HEK293 (cell line): ENCODE measurements at regions not wholly inside any gene's neighbourhood (a gene's known extent, or its start where the extent isn't known, plus 50 kb on each side); places are given as distances from the start of the nearest gene placed in this dataset.

Experiments used
- GFI1B ChIP-seq: fragments of 450-650 bp; formaldehyde crosslinking; IDR thresholded peaks from 2 replicates; pipeline ENCODE4 v1.5.1; 2016; ENCODE audit warnings: missing biosample characterization, missing genetic modification characterization
- PRDM2 ChIP-seq: fragments of 450-650 bp; formaldehyde crosslinking; IDR thresholded peaks from 2 replicates; pipeline ENCODE4 v1.5.1; 2016; ENCODE audit warnings: missing biosample characterization, missing genetic modification characterization, borderline replicate concordance
- SALL2 ChIP-seq: fragments of 450-650 bp; formaldehyde crosslinking; IDR thresholded peaks from 2 replicates; pipeline ENCODE4 v1.5.0; 2017; ENCODE audit warnings: missing biosample characterization, mild to moderate bottlenecking, missing genetic modification characterization, borderline replicate concordance
- SP3 ChIP-seq: fragments of 450-650 bp; formaldehyde crosslinking; IDR thresholded peaks from 2 replicates; pipeline ENCODE4 v1.5.1; 2016; ENCODE audit warnings: missing biosample characterization, missing genetic modification characterization
- ZNF10 ChIP-seq: fragments of 450-650 bp; formaldehyde crosslinking; IDR thresholded peaks from 2 replicates; pipeline ENCODE4 v1.5.1; 2017; ENCODE audit warnings: missing biosample characterization, missing genetic modification characterization
- ZNF175 ChIP-seq: fragments of 450-650 bp; formaldehyde crosslinking; IDR thresholded peaks from 2 replicates; pipeline ENCODE4 v1.5.1; 2016; ENCODE audit warnings: missing biosample characterization, missing genetic modification characterization
- ZNF202 ChIP-seq: fragments of 450-650 bp; formaldehyde crosslinking; IDR thresholded peaks from 2 replicates; pipeline ENCODE4 v1.5.1; 2016; ENCODE audit warnings: missing biosample characterization, missing genetic modification characterization, borderline replicate concordance
- ZNF274 ChIP-seq, 2 experiments: fragments of 200-500 bp in 1 of 2; fragments of 450-650 bp in 1 of 2; sonication (Bioruptor generic) in 1 of 2; formaldehyde crosslinking in 1 of 2; IDR thresholded peaks; 2 replicates each; pipeline versions ENCODE4 v1.5.1 to v1.6.1; 2014 to 2016; ENCODE audit warnings: borderline replicate concordance in 1 of 2, inconsistent platforms in 1 of 2, low read length in 1 of 2, missing biosample characterization in 1 of 2, missing genetic modification characterization in 1 of 2
- ZNF529 ChIP-seq: fragments of 450-650 bp; formaldehyde crosslinking; IDR thresholded peaks from 2 replicates; pipeline ENCODE4 v1.5.1; 2017; ENCODE audit warnings: missing genetic modification characterization, missing biosample characterization; ENCODE audit not compliant: insufficient replicate concordance
- ZNF623 ChIP-seq: fragments of 450-650 bp; formaldehyde crosslinking; IDR thresholded peaks from 2 replicates; pipeline ENCODE4 v1.5.1; 2016; ENCODE audit warnings: missing biosample characterization, missing genetic modification characterization
- ZNF76 ChIP-seq: fragments of 450-650 bp; formaldehyde crosslinking; IDR thresholded peaks from 2 replicates; pipeline ENCODE4; 2016; ENCODE audit warnings: low read depth, missing biosample characterization, missing genetic modification characterization, borderline replicate concordance
- ZNF843 ChIP-seq: fragments of 450-650 bp; formaldehyde crosslinking; IDR thresholded peaks from 2 replicates; pipeline ENCODE4 v1.5.1; 2016; ENCODE audit warnings: missing biosample characterization, missing genetic modification characterization
- TF ChIP-seq, protein P1 (sequence below): fragments of 450-650 bp; formaldehyde crosslinking; IDR thresholded peaks from 2 replicates; pipeline ENCODE4 v1.5.1; 2016; ENCODE audit warnings: missing biosample characterization, missing genetic modification characterization
- TF ChIP-seq, protein P2 (sequence below): fragments of 450-650 bp; formaldehyde crosslinking; IDR thresholded peaks from 2 replicates; pipeline ENCODE4 v1.5.1; 2016; ENCODE audit warnings: missing biosample characterization, missing genetic modification characterization

DNA sequence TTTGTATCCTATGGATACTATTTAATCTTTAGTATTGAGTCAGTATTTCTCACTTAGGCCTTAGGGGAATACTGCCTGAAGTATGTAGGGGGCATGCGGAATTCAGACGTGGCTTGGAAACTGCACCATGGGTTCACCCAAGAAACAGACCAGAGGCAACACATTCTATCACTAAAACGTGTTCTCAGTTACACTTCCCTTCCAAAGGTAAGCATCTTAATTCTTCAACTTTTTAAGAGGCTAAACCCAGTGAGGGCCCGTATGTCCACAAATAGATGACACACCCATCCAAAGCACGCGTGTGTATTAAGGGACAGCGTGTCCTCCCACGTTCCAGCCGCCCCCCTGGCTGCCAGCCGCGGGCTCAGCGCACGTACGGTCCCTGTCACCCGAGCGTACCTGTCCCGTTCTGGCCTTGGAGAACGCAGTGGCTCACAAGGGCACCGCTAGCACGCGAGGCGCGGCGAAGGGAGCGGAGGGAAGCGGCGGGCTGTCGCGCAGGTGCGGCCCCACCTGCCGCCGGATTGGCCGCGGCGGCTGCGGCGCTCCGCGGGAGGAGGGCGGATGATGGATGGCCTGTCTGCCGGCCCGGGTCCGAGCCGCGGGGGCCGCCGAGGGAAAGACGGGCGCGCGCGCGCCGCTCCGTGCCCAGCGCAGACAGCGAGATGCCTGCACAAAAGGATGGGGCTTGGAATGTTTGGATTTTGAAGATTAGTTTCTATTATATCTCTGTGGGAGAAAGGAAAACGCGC lies 1003.9 kb upstream of the NR2F2 start:
- TF ChIP-seq ZNF529: no peak
- TF ChIP-seq, protein P1, sequence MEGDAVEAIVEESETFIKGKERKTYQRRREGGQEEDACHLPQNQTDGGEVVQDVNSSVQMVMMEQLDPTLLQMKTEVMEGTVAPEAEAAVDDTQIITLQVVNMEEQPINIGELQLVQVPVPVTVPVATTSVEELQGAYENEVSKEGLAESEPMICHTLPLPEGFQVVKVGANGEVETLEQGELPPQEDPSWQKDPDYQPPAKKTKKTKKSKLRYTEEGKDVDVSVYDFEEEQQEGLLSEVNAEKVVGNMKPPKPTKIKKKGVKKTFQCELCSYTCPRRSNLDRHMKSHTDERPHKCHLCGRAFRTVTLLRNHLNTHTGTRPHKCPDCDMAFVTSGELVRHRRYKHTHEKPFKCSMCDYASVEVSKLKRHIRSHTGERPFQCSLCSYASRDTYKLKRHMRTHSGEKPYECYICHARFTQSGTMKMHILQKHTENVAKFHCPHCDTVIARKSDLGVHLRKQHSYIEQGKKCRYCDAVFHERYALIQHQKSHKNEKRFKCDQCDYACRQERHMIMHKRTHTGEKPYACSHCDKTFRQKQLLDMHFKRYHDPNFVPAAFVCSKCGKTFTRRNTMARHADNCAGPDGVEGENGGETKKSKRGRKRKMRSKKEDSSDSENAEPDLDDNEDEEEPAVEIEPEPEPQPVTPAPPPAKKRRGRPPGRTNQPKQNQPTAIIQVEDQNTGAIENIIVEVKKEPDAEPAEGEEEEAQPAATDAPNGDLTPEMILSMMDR (tag by site-specific recombination): no peak
- TF ChIP-seq ZNF623 (tag by site-specific recombination): no peak
- TF ChIP-seq GFI1B (tag by site-specific recombination): no peak
- TF ChIP-seq SALL2 (tag by site-specific recombination): no peak
- TF ChIP-seq PRDM2: no peak
- no peak for TF ChIP-seq ZNF274 (IDR thresholded peaks at IDR 0.05; ENCODE audit: low read length)
- no peak for TF ChIP-seq ZNF274 (tag by site-specific recombination; IDR thresholded peaks at IDR 0.05; ENCODE audit: borderline replicate concordance)
- no peak for TF ChIP-seq SP3 (tag by site-specific recombination)
- no peak for TF ChIP-seq ZNF175
- no peak for TF ChIP-seq ZNF843 (tag by site-specific recombination)
- TF ChIP-seq, protein P2, sequence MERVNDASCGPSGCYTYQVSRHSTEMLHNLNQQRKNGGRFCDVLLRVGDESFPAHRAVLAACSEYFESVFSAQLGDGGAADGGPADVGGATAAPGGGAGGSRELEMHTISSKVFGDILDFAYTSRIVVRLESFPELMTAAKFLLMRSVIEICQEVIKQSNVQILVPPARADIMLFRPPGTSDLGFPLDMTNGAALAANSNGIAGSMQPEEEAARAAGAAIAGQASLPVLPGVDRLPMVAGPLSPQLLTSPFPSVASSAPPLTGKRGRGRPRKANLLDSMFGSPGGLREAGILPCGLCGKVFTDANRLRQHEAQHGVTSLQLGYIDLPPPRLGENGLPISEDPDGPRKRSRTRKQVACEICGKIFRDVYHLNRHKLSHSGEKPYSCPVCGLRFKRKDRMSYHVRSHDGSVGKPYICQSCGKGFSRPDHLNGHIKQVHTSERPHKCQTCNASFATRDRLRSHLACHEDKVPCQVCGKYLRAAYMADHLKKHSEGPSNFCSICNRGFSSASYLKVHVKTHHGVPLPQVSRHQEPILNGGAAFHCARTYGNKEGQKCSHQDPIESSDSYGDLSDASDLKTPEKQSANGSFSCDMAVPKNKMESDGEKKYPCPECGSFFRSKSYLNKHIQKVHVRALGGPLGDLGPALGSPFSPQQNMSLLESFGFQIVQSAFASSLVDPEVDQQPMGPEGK (tag by site-specific recombination): no peak
- TF ChIP-seq ZNF76 (tag by site-specific recombination): no peak
- TF ChIP-seq ZNF202: no peak
- no peak for TF ChIP-seq ZNF10 (tag by site-specific recombination)
